Activated CD4-positive, alpha-beta T cell treated with anti-CD3 and anti-CD28 coated beads, Interleukin-2, amount 50 U/mL, for 48 hours (primary cell): ENCODE measurements at regions not wholly inside any gene's neighbourhood (a gene's known extent, or its start where the extent isn't known, plus 50 kb on each side); places are given as distances from the start of the nearest gene placed in this dataset.
"Not testable (repeated sequence)": the region's sequence is repeated elsewhere in the genome, so short reads cannot be mapped to it uniquely, and the experiment has no call there.

Experiments
- DNase-seq, 2 experiments: peaks; one replicate each; pipeline ENCODE4 v3.0.0-alpha.2; 2020

GRCh38 chr5:144773628-144774027 is 603.0 kb downstream of the KCTD16 start:
- DNase-seq, result no peak

GRCh38 chr5:144771802-144772201 is 601.1 kb downstream of the KCTD16 start:
- DNase-seq, result no peak

- no peak for DNase-seq
These were observed 571.7 kb downstream of the KCTD16 start for GRCh38 chr5:144742361-144742760.

- DNase-seq, result no peak
These were observed 561.1 kb downstream of the KCTD16 start for GRCh38 chr5:144731786-144732185.

- no peak for DNase-seq
These were observed 541.4 kb downstream of the KCTD16 start for GRCh38 chr5:144712090-144712489.

- DNase-seq, result no peak
These were observed 540.5 kb downstream of the KCTD16 start for GRCh38 chr5:144711172-144711571.

GRCh38 chr5:144710637-144711036 is 540.0 kb downstream of the KCTD16 start:
- no peak for DNase-seq

GRCh38 chr5:144703776-144704175 is 533.1 kb downstream of the KCTD16 start:
- DNase-seq, result no peak

GRCh38 chr5:144698484-144698883 is 527.8 kb downstream of the KCTD16 start:
- DNase-seq, result no peak

- no peak for DNase-seq
These were observed 527.2 kb downstream of the KCTD16 start for GRCh38 chr5:144697847-144698262.

GRCh38 chr5:144691936-144692335 is 521.3 kb downstream of the KCTD16 start:
- no peak for DNase-seq

GRCh38 chr5:144684899-144685298 is 514.2 kb downstream of the KCTD16 start:
- no peak for DNase-seq

GRCh38 chr5:144680711-144681110 is 510.0 kb downstream of the KCTD16 start:
- no peak for DNase-seq

GRCh38 chr5:144671066-144671465 is 500.4 kb downstream of the KCTD16 start:
- no peak for DNase-seq

- DNase-seq, result no peak
These were observed 489.1 kb downstream of the KCTD16 start for GRCh38 chr5:144659634-144660227.

GRCh38 chr5:144644317-144644716 is 473.6 kb downstream of the KCTD16 start:
- DNase-seq, result no peak

GRCh38 chr5:144638787-144639186 is 468.1 kb downstream of the KCTD16 start:
- DNase-seq, result no peak

GRCh38 chr5:144634138-144634537 is 463.5 kb downstream of the KCTD16 start:
- no peak for DNase-seq

- DNase-seq, result no peak
These were observed 427.9 kb downstream of the KCTD16 start for GRCh38 chr5:144598451-144599068.

GRCh38 chr5:144596517-144596916 is 425.8 kb downstream of the KCTD16 start:
- DNase-seq, result no peak

GRCh38 chr5:144594919-144595318 is 424.2 kb downstream of the KCTD16 start:
- no peak for DNase-seq

GRCh38 chr5:144594234-144594633 is 423.6 kb downstream of the KCTD16 start:
- not testable (repeated sequence) for DNase-seq

GRCh38 chr5:144585681-144586080 is 415.0 kb downstream of the KCTD16 start:
- DNase-seq, result no peak

- DNase-seq, result no peak
These were observed 413.1 kb downstream of the KCTD16 start for GRCh38 chr5:144583541-144584449.
